H1 (cell line): ENCODE measurements at regions not wholly inside any gene's neighbourhood (a gene's known extent, or its start where the extent isn't known, plus 50 kb on each side); places are given as distances from the start of the nearest gene placed in this dataset.

Experiments
- CTCF ChIA-PET: fragments of 300-600 bp; sonication (Branson Sonifier 250); formaldehyde crosslinking; loops from one replicate; lab custom pipeline; 2021; ENCODE audit not compliant: partially characterized antibody; lab: Charles Lee
- POLR2A ChIA-PET: fragments of 300-600 bp; sonication (Branson Sonifier 250); formaldehyde crosslinking; loops from one replicate; lab custom pipeline; 2021; ENCODE audit warnings: inconsistent platforms; ENCODE audit not compliant: partially characterized antibody; lab: Charles Lee
- DNase-seq, 2 experiments: peaks; one replicate each; pipeline versions ENCODE4 v3.0.0 to v3.0.0-alpha.2; 2010 to 2022; ENCODE audit warnings: low spot score in 2 of 2, low read depth in 1 of 2, mixed read lengths in 1 of 2
- FAIRE-seq: peaks from 2 replicates; lab custom pipeline; 2011; peaks lifted over from hg19 to GRCh38; lab: Jason Lieb, UNC
- H2AFZ ChIP-seq: 2 replicates; pipeline ENCODE4 v1.8.1; 2012; ENCODE audit warnings: low read length, inconsistent platforms
- H2AK5ac ChIP-seq: 2 replicates; pipeline ENCODE4 v1.6.1; 2013; ENCODE audit warnings: low read depth, low read length
- H2BK120ac ChIP-seq: replicated peaks from 2 replicates; pipeline ENCODE3; 2013; ENCODE audit warnings: low read depth, low read length, inconsistent platforms
- H2BK12ac ChIP-seq: 2 replicates; pipeline ENCODE4 v1.6.1; 2013; ENCODE audit warnings: low read depth, low read length
- H2BK15ac ChIP-seq: 2 replicates; pipeline ENCODE4 v1.6.1; 2013; ENCODE audit warnings: low read length
- H2BK20ac ChIP-seq: 2 replicates; pipeline ENCODE4 v1.6.1; 2013; ENCODE audit warnings: low read length
- H2BK5ac ChIP-seq: 2 replicates; pipeline ENCODE4 v1.6.1; 2013; ENCODE audit warnings: low read depth, low read length
- H3K14ac ChIP-seq: 2 replicates; pipeline ENCODE4 v1.6.1; 2013; ENCODE audit warnings: inconsistent platforms; ENCODE audit not compliant: insufficient read length
- H3K18ac ChIP-seq: 2 replicates; pipeline ENCODE4 v1.6.1; 2013; ENCODE audit warnings: low read length; ENCODE audit errors: extremely low read depth
- H3K23ac ChIP-seq: 2 replicates; pipeline ENCODE4 v1.6.1; 2013; ENCODE audit warnings: inconsistent platforms; ENCODE audit not compliant: insufficient read length
- H3K23me2 ChIP-seq: 2 replicates; pipeline ENCODE4 v1.6.1; 2013; ENCODE audit warnings: low read depth, low read length
- H3K27ac ChIP-seq: 2 replicates; pipeline ENCODE4 v1.6.1; 2011; ENCODE audit warnings: low read depth, low read length, inconsistent platforms
- H3K27me3 ChIP-seq, 4 experiments: replicated peaks in 1 of 4; 1 replicate in 1 of 4; 2 replicates in 3 of 4; pipeline versions ENCODE4 v1.6.1 to v1.8.1; 2011 to 2013; ENCODE audit warnings: low read length in 3 of 4, mild to moderate bottlenecking in 3 of 4, inconsistent platforms in 2 of 4, mixed read lengths in 2 of 4, moderate library complexity in 1 of 4; ENCODE audit not compliant: control insufficient read depth in 3 of 4, insufficient read depth in 3 of 4; ENCODE audit errors: extremely low read depth in 1 of 4
- H3K36me3 ChIP-seq, 4 experiments: 2 replicates each; pipeline versions ENCODE4 v1.6.1 to v1.8.1; 2011 to 2013; ENCODE audit warnings: mild to moderate bottlenecking in 4 of 4, low read length in 3 of 4, moderate library complexity in 2 of 4, control low read depth in 1 of 4, inconsistent platforms in 1 of 4; ENCODE audit not compliant: insufficient read depth in 4 of 4, control insufficient read depth in 2 of 4
- H3K4ac ChIP-seq: replicated peaks from 2 replicates; pipeline ENCODE3; 2013; ENCODE audit warnings: low read length, low read depth, mixed read lengths, inconsistent platforms; ENCODE audit not compliant: insufficient read length
- H3K4me1 ChIP-seq, 4 experiments: replicated peaks in 1 of 4; 1 replicate in 1 of 4; 2 replicates in 3 of 4; pipeline versions ENCODE4 v1.6.1 to v1.8.1; 2011 to 2013; ENCODE audit warnings: low read length in 3 of 4, inconsistent platforms in 2 of 4, mixed read lengths in 1 of 4; ENCODE audit not compliant: insufficient read depth in 4 of 4, control insufficient read depth in 3 of 4
- H3K4me2 ChIP-seq, 2 experiments: 2 replicates each; pipeline versions ENCODE4 v1.6.1 to v1.8.1; 2011 to 2013; ENCODE audit warnings: low read depth in 2 of 2, low read length in 2 of 2, control low read depth in 1 of 2, inconsistent platforms in 1 of 2, mild to moderate bottlenecking in 1 of 2; ENCODE audit not compliant: insufficient read depth in 1 of 2
- H3K4me3 ChIP-seq, 4 experiments: fragments of 200-600, 300-600 bp in 1 of 4; sonication (generic), shearing (Covaris generic), sonication (Bioruptor Twin) in 1 of 4; 2 replicates each; pipeline versions ENCODE4 v1.5.1 to v1.8.1; 2011 to 2016; ENCODE audit warnings: low read length in 4 of 4, low read depth in 3 of 4, control low read depth in 2 of 4, inconsistent platforms in 2 of 4, mild to moderate bottlenecking in 2 of 4, mixed read lengths in 1 of 4, moderate library complexity in 1 of 4; ENCODE audit not compliant: insufficient read depth in 2 of 4; ENCODE audit errors: extremely low read depth in 1 of 4
- H3K56ac ChIP-seq: replicated peaks from 2 replicates; pipeline ENCODE3; 2013; ENCODE audit warnings: low read depth, mild to moderate bottlenecking, mixed read lengths, low read length, inconsistent platforms; ENCODE audit not compliant: insufficient read length
- H3K79me1 ChIP-seq: 2 replicates; pipeline ENCODE4 v1.6.1; 2013; ENCODE audit warnings: low read depth, low read length, control low read depth
- H3K79me2 ChIP-seq, 2 experiments: 2 replicates each; pipeline versions ENCODE4 v1.6.1 to v1.8.1; 2012 to 2013; ENCODE audit warnings: low read length in 2 of 2, mild to moderate bottlenecking in 2 of 2, inconsistent platforms in 1 of 2; ENCODE audit not compliant: insufficient read depth in 2 of 2, control insufficient read depth in 1 of 2
- H3K9ac ChIP-seq, 4 experiments: replicated peaks in 1 of 4; 1 replicate in 1 of 4; 2 replicates in 3 of 4; pipeline versions ENCODE4 v1.6.1 to v1.8.1; 2011 to 2013; ENCODE audit warnings: low read depth in 3 of 4, low read length in 3 of 4, control low read depth in 2 of 4, mild to moderate bottlenecking in 2 of 4, moderate library complexity in 2 of 4, inconsistent platforms in 1 of 4; ENCODE audit errors: extremely low read depth in 1 of 4
- H3K9me3 ChIP-seq, 2 experiments: 2 replicates each; pipeline versions ENCODE4 v1.6.1 to v1.8.1; 2012 to 2013; ENCODE audit warnings: mild to moderate bottlenecking in 2 of 2, moderate library complexity in 2 of 2, control low read depth in 1 of 2, inconsistent platforms in 1 of 2, low read depth in 1 of 2, low read length in 1 of 2, mixed read lengths in 1 of 2; ENCODE audit not compliant: insufficient read depth in 2 of 2
- H4K20me1 ChIP-seq, 2 experiments: replicated peaks in 1 of 2; 2 replicates each; pipeline versions ENCODE3 to v1.8.1; 2011 to 2013; ENCODE audit warnings: inconsistent platforms in 2 of 2, low read length in 2 of 2, mild to moderate bottlenecking in 1 of 2; ENCODE audit not compliant: insufficient read depth in 2 of 2, control insufficient read depth in 1 of 2
- H4K5ac ChIP-seq: 2 replicates; pipeline ENCODE4 v1.6.1; 2013; ENCODE audit warnings: low read length, low read depth, mixed read lengths, inconsistent platforms; ENCODE audit not compliant: insufficient read length
- H4K8ac ChIP-seq: 2 replicates; pipeline ENCODE4 v1.8.0; 2013; ENCODE audit warnings: mild to moderate bottlenecking, moderate library complexity, low read length, inconsistent platforms; ENCODE audit not compliant: insufficient read depth; ENCODE audit errors: extremely low read depth
- H4K91ac ChIP-seq: replicated peaks from 2 replicates; pipeline ENCODE3; 2013; ENCODE audit warnings: low read length, mixed read lengths, inconsistent platforms; ENCODE audit not compliant: insufficient read length
- BACH1 ChIP-seq: IDR thresholded peaks from 2 replicates; pipeline ENCODE4 v1.6.1; 2012; ENCODE audit warnings: low read length, improper control_type of control experiment
- CTBP2 ChIP-seq: IDR thresholded peaks from 2 replicates; pipeline ENCODE4 v1.7.0; 2011; ENCODE audit warnings: borderline replicate concordance, mild to moderate bottlenecking, moderate library complexity, mixed read lengths, low read length; ENCODE audit not compliant: insufficient read depth, insufficient read length
- JUND ChIP-seq: IDR thresholded peaks from 2 replicates; pipeline ENCODE4 v1.6.1; 2011; ENCODE audit warnings: mild to moderate bottlenecking, improper control_type of control experiment, low read length
- KDM5A ChIP-seq: fragments of 200-600 bp; IDR thresholded peaks from 2 replicates; pipeline ENCODE4 v1.7.1; 2012; ENCODE audit warnings: mild to moderate bottlenecking, low read length, inconsistent platforms, mixed read lengths
- POLR2A ChIP-seq, 2 experiments: IDR thresholded peaks; 1 replicate in 1 of 2; 2 replicates in 1 of 2; pipeline ENCODE4 v1.6.1; 2011; ENCODE audit warnings: low read depth in 2 of 2, low read length in 2 of 2, mild to moderate bottlenecking in 2 of 2; ENCODE audit errors: control extremely low read depth in 1 of 2
- YY1 ChIP-seq: IDR thresholded peaks from 2 replicates; pipeline ENCODE4 v1.6.1; 2011; ENCODE audit warnings: low read depth, mild to moderate bottlenecking, low read length
- WGBS, 2 experiments: shearing (Covaris generic) in 1 of 2; methylation state at CpG; one replicate each; pipeline versions ENCODE4 v1.1.6 to v1.1.7; 2013 to 2015; ENCODE audit warnings: low lambda C conversion rate in 2 of 2, mixed read lengths in 2 of 2, inconsistent platforms in 1 of 2, low coverage in 1 of 2, missing lambda C conversion rate in 1 of 2; ENCODE audit not compliant: insufficient replicate concordance in 2 of 2, insufficient coverage in 1 of 2, insufficient read length in 1 of 2; ENCODE audit errors: extremely low coverage in 1 of 2, missing lambda C conversion rate in 1 of 2; 5-methylcytosine and 5-hydroxymethylcytosine counted together

DNA sequence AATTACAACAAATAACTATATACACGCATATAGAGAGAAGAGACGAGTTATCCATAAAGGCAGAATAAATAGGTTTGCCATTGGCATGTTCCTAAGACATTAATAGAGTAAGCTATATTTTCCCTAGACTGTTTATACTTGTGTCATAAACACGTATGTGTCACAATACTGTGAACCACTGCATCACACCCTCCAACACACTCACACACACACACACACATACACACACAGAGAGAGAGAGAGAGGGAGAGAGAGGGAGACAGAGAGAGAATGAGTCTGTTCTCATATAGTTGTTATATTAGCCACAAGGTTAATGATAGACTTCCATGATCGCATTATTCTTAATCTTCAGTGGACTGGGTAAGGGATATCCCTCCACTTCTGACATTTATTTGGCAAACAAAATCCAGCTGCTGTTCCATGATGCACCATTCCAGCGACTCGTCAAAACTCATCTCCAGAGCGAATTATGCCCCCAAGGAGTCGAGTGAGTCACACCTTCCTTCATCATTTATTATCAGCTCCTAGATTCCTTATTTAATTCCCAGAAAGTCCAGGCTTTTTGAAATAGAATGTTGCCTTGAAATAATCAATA lies 82.8 kb upstream of the HIVEP1 start:
- H3K18ac ChIP-seq, result no peak overlapping the region
- H2AK5ac ChIP-seq, result no peak overlapping the region
- no peak overlapping the region for H3K56ac ChIP-seq
- FAIRE-seq (no peak), DNase-seq (no peak)
- H3K27ac ChIP-seq, result no peak overlapping the region
- ChIA-PET POLR2A (no interaction called here), CTCF (interaction anchor here (0.7 to 1.2 kb wide), 3 partner anchors 18 to 230 kb away, joined by 5 to 7 read pairs (median 5); no protein-coding TSS in a partner anchor)
- H3K4ac ChIP-seq, result no peak overlapping the region
- no peak overlapping the region for H2BK15ac ChIP-seq
- H2BK20ac ChIP-seq, result no peak overlapping the region
- H3K9me3 ChIP-seq, result peaks cover 0 to 8% of the 10 kb centered on the region in 2 experiments; a peak in 1 of 4 replicates
- TF ChIP-seq BACH1 (no peak), JUND (no peak), CTBP2 (no peak), KDM5A (no peak), YY1 (no peak), POLR2A (IDR thresholded peaks at IDR 0.05; ENCODE audit: control extremely low read depth in 1 of 2, low read depth in 2 of 2, low read length in 2 of 2) (no peak)
- 92% methylated on average over 8 of the region's 8 CpGs; no CpG with 5 or more reads in 1 of the 2 experiments for WGBS, 2 experiments
- no peak overlapping the region for H3K9ac ChIP-seq
- no peak overlapping the region for H4K8ac ChIP-seq
- no peak overlapping the region for H2BK120ac ChIP-seq
- no peak overlapping the region for H3K4me3 ChIP-seq
- H3K23ac ChIP-seq, result no peak overlapping the region
- no peak overlapping the region for H2BK12ac ChIP-seq
- no peak overlapping the region for H2AFZ ChIP-seq
- H3K79me1 ChIP-seq, result no peaks in the 10 kb centered on the region
- no peak overlapping the region for H4K91ac ChIP-seq
- H3K79me2 ChIP-seq, result no peaks in the 10 kb centered on the region
- no peaks in the 10 kb centered on the region for H4K20me1 ChIP-seq
- H4K5ac ChIP-seq, result no peak overlapping the region
- no peak overlapping the region for H3K14ac ChIP-seq
- no peaks in the 10 kb centered on the region; the same call in 1 of the 2 replicates for H3K23me2 ChIP-seq
- peaks cover 3 to 6% (median 5%) of the 10 kb centered on the region in 4 experiments for H3K4me1 ChIP-seq
- H3K4me2 ChIP-seq, result no peak overlapping the region
- no peaks in the 10 kb centered on the region for H3K27me3 ChIP-seq
- H3K36me3 ChIP-seq, result peaks cover 0 to 3% (median 0%) of the 10 kb centered on the region in 4 experiments; a peak in 1 of 8 replicates
- H2BK5ac ChIP-seq, result no peak overlapping the region
